Mucosa of descending colon (tissue), 3 donors: ENCODE measurements at regions not wholly inside any gene's neighbourhood (a gene's known extent, or its start where the extent isn't known, plus 50 kb on each side); places are given as distances from the start of the nearest gene placed in this dataset.

ENCODE experiments used
- ATAC-seq: fragments of 200-7000 bp; cut with Tn5 transposase; one replicate; pipeline ENCODE4 v1.9.1; 2020; ENCODE audit warnings: mild to moderate bottlenecking, moderate library complexity
- DNase-seq, 3 donors: peaks; one replicate each; pipeline ENCODE4 v3.0.0-alpha.2; 2020
- H3K36me3 ChIP-seq: fragments of 200-600 bp; one replicate; pipeline ENCODE4 v1.8.0; 2021; ENCODE audit warnings: low read depth, mild to moderate bottlenecking
- H3K4me1 ChIP-seq: fragments of 200-600 bp; one replicate; pipeline ENCODE4 v1.8.0; 2021; ENCODE audit warnings: low read depth, mild to moderate bottlenecking
- H3K4me3 ChIP-seq: fragments of 200-600 bp; one replicate; pipeline ENCODE4 v1.8.0; 2021; ENCODE audit warnings: mild to moderate bottlenecking
- H3K9me3 ChIP-seq: fragments of 200-600 bp; one replicate; pipeline ENCODE4 v1.8.0; 2021; ENCODE audit warnings: mild to moderate bottlenecking
- CTCF ChIP-seq: fragments of 200-600 bp; IDR thresholded peaks from one replicate; pipeline ENCODE4 v1.8.0; 2022; ENCODE audit warnings: antibody characterized with exemption, mild to moderate bottlenecking
- intact Hi-C, 2 donors: fragments of 100-400 bp; cut with DNase I in 1 of 2; cut with micrococcal nuclease in 1 of 2; formaldehyde crosslinking; loops; one replicate each; pipeline versions ENCODE4 v1.11.0 to v1.11.1; 2022; cut with DNase I, micrococcal nuclease
- donor health status: DM: no; HTN: no; CAD: no; lungs with moderate emphysema.
- donor health status: DM: no; HTN: no; CAD: no.
- donor health status: DM: no; HTN: yes; CAD: no.

- no peak for ATAC-seq
- DNase-seq: no peak
- no peaks in the 10 kb centered on the region for H3K9me3 ChIP-seq
- H3K4me3 ChIP-seq: no peak overlapping the region
- H3K36me3 ChIP-seq: no peaks in the 10 kb centered on the region
- no peak for TF ChIP-seq CTCF
- no peaks in the 10 kb centered on the region for H3K4me1 ChIP-seq
- intact Hi-C loops: no loop called here
Observed at GRCh38 chr17:71107136-71107535, 937.8 kb downstream of the KCNJ2 start.

GRCh38 chr17:71109697-71110096 lies 940.4 kb downstream of the KCNJ2 start:
- H3K4me3 ChIP-seq: no peak overlapping the region
- ATAC-seq (no peak), DNase-seq (no peak)
- intact Hi-C loops: no loop called here
- no peaks in the 10 kb centered on the region for H3K36me3 ChIP-seq
- TF ChIP-seq CTCF: no peak
- no peaks in the 10 kb centered on the region for H3K9me3 ChIP-seq
- no peaks in the 10 kb centered on the region for H3K4me1 ChIP-seq

- TF ChIP-seq CTCF: no peak
- Histone ChIP-seq H3K4me1 (no peaks in the 10 kb centered on the region), H3K36me3 (no peaks in the 10 kb centered on the region), H3K9me3 (no peaks in the 10 kb centered on the region), H3K4me3 (no peak overlapping the region)
- ATAC-seq (no peak), DNase-seq (no peak)
- intact Hi-C loops: no loop called here
Observed at GRCh38 chr17:71110326-71110725, 941.0 kb downstream of the KCNJ2 start.

- Histone ChIP-seq H3K36me3 (no peaks in the 10 kb centered on the region), H3K9me3 (no peaks in the 10 kb centered on the region), H3K4me1 (no peaks in the 10 kb centered on the region), H3K4me3 (no peak overlapping the region)
- peak; percentile 31 for ATAC-seq
- intact Hi-C loops: no loop called here
- no peak for DNase-seq
- no peak for TF ChIP-seq CTCF
Observed at GRCh38 chr17:71111460-71111859, 942.1 kb downstream of the KCNJ2 start.

GRCh38 chr17:71111934-71112333 lies 942.6 kb downstream of the KCNJ2 start:
- ATAC-seq (no peak), DNase-seq (no peak)
- Histone ChIP-seq H3K36me3 (no peaks in the 10 kb centered on the region), H3K4me1 (no peaks in the 10 kb centered on the region), H3K9me3 (no peaks in the 10 kb centered on the region), H3K4me3 (no peak overlapping the region)
- intact Hi-C loops: no loop called here
- no peak for TF ChIP-seq CTCF

- TF ChIP-seq CTCF: no peak
- Histone ChIP-seq H3K36me3 (no peaks in the 10 kb centered on the region), H3K4me1 (no peaks in the 10 kb centered on the region), H3K9me3 (no peaks in the 10 kb centered on the region), H3K4me3 (no peak overlapping the region)
- DNase-seq (no peak), ATAC-seq (no peak)
- intact Hi-C loops: no loop called here
Observed at GRCh38 chr17:71113347-71113746, 944.0 kb downstream of the KCNJ2 start.
